CD4-positive, alpha-beta T cell (primary cell): ENCODE measurements at regions not wholly inside any gene's neighbourhood (a gene's known extent, or its start where the extent isn't known, plus 50 kb on each side); places are given as distances from the start of the nearest gene placed in this dataset.

ENCODE experiments used
- ATAC-seq: fragments of 200-7000 bp; cut with Tn5 transposase; one replicate; pipeline ENCODE4 v1.10.0; 2022; ENCODE audit warnings: mild to moderate bottlenecking; ENCODE audit not compliant: poor library complexity
- CTCF ChIA-PET: fragments of 350-600 bp; sonication (Branson Sonifier 250); formaldehyde crosslinking; loops from one replicate; lab custom pipeline; 2021; ENCODE audit warnings: antibody characterized with exemption, inconsistent platforms; lab: Charles Lee
- POLR2A ChIA-PET: fragments of 350-600 bp; sonication (Branson Sonifier 250); formaldehyde crosslinking; loops from one replicate; lab custom pipeline; 2021; ENCODE audit warnings: antibody characterized with exemption, inconsistent platforms; lab: Charles Lee
- DNase-seq, 14 experiments: peaks; one replicate each; pipeline ENCODE4 v3.0.0-alpha.2; 2013 to 2020; ENCODE audit warnings: mixed read lengths in 2 of 14
- H3K27ac ChIP-seq, 2 donors: one replicate each; pipeline versions ENCODE4 v1.5.1 to v1.7.0; 2013; ENCODE audit warnings: low read length in 2 of 2, low read depth in 1 of 2, mild to moderate bottlenecking in 1 of 2
- H3K27me3 ChIP-seq, 2 experiments: 1 replicate in 1 of 2; 2 replicates in 1 of 2; pipeline versions ENCODE4 v1.6.1 to v1.7.0; 2013; ENCODE audit warnings: low read length in 2 of 2, control low read depth in 1 of 2, mild to moderate bottlenecking in 1 of 2, moderate library complexity in 1 of 2; ENCODE audit not compliant: insufficient read depth in 2 of 2, control insufficient read depth in 1 of 2
- H3K36me3 ChIP-seq: one replicate; pipeline ENCODE4 v1.6.1; 2013; ENCODE audit warnings: low read length, control low read depth; ENCODE audit not compliant: insufficient read depth
- H3K4me1 ChIP-seq: one replicate; pipeline ENCODE4 v1.6.1; 2013; ENCODE audit warnings: low read length, control low read depth; ENCODE audit not compliant: insufficient read depth
- H3K4me3 ChIP-seq: one replicate; pipeline ENCODE4 v1.5.1; 2013; ENCODE audit warnings: mild to moderate bottlenecking, low read length, moderate library complexity
- H3K9me3 ChIP-seq, 2 experiments: 1 replicate in 1 of 2; 2 replicates in 1 of 2; pipeline versions ENCODE4 v1.6.1 to v1.7.0; 2013; ENCODE audit warnings: low read length in 2 of 2, mild to moderate bottlenecking in 2 of 2, control low read depth in 1 of 2, moderate library complexity in 1 of 2; ENCODE audit not compliant: control insufficient read depth in 1 of 2, insufficient read depth in 1 of 2
- H3K27ac Mint-ChIP-seq: one replicate; pipeline ENCODE4 v1.8.0; 2020; ENCODE audit warnings: mixed read lengths
- H3K27me3 Mint-ChIP-seq: one replicate; pipeline ENCODE4 v1.8.0; 2021; ENCODE audit warnings: mixed read lengths
- H3K36me3 Mint-ChIP-seq: one replicate; pipeline ENCODE4 v1.8.0; 2021; ENCODE audit warnings: low read depth, mixed read lengths
- H3K4me1 Mint-ChIP-seq: one replicate; pipeline ENCODE4 v1.8.0; 2021; ENCODE audit warnings: low read depth, mixed read lengths
- H3K4me3 Mint-ChIP-seq: one replicate; pipeline ENCODE4 v1.8.0; 2020; ENCODE audit warnings: mild to moderate bottlenecking, mixed read lengths
- H3K9me3 Mint-ChIP-seq: one replicate; pipeline ENCODE4 v1.8.0; 2020; ENCODE audit warnings: mixed read lengths
- CTCF ChIP-seq: fragments of 200-600 bp; IDR thresholded peaks from one replicate; pipeline ENCODE4 v1.8.0; 2022; ENCODE audit warnings: antibody characterized with exemption, mild to moderate bottlenecking
- intact Hi-C, 2 experiments: fragments of 100-400 bp; cut with DNase I in 1 of 2; cut with micrococcal nuclease in 1 of 2; formaldehyde crosslinking; loops; one replicate each; pipeline versions ENCODE4 v1.15.1 to v1.9.0; 2023 to 2025; cut with DNase I, micrococcal nuclease

- CTCF ChIA-PET: interaction anchor here (1.3 kb wide), 1 partner anchor 124 kb away, joined by 5 read pairs; no protein-coding TSS in a partner anchor
- Histone ChIP-seq H3K27me3 (no peaks in the 10 kb centered on the region), H3K4me1 (peaks cover 2% of the 10 kb centered on the region), H3K4me3 (no peak overlapping the region), H3K27ac (no peak overlapping the region), H3K36me3 (no peaks in the 10 kb centered on the region), H3K9me3 (no peaks in the 10 kb centered on the region)
- ATAC-seq (no peak), DNase-seq (peak in 13 of 14 experiments; percentile 16 to 72 (median 30))
- Mint-ChIP-seq H3K4me1 (no peaks in the 10 kb centered on the region), H3K9me3 (no peaks in the 10 kb centered on the region), H3K4me3 (no peak overlapping the region), H3K27me3 (peaks cover 22% of the 10 kb centered on the region), H3K27ac (no peak overlapping the region), H3K36me3 (no peaks in the 10 kb centered on the region)
- intact Hi-C loops: loop anchor here (1.0 to 10.0 kb wide), 2 partner anchors 124 to 340 kb away; no protein-coding TSS in a partner anchor
- POLR2A ChIA-PET: no interaction called here
- peak; percentile 79 for TF ChIP-seq CTCF
These were observed 165.2 kb upstream of the UMPS start for GRCh38 chr3:124565013-124565412.

GRCh38 chr3:124565551-124565950 lies 164.7 kb upstream of the UMPS start:
- H3K27ac ChIP-seq: no peak overlapping the region
- intact Hi-C loops: loop anchor here (1.0 to 10.0 kb wide), 2 partner anchors 124 to 339 kb away; no protein-coding TSS in a partner anchor
- H3K4me1 ChIP-seq: no peaks in the 10 kb centered on the region
- ChIA-PET POLR2A (no interaction called here), CTCF (interaction anchor here (1.3 kb wide), 1 partner anchor 124 kb away, joined by 5 read pairs; no protein-coding TSS in a partner anchor)
- no peak for DNase-seq
- no peaks in the 10 kb centered on the region for H3K9me3 Mint-ChIP-seq
- no peaks in the 10 kb centered on the region for H3K27me3 ChIP-seq
- H3K36me3 Mint-ChIP-seq: no peaks in the 10 kb centered on the region
- no peak overlapping the region for H3K4me3 Mint-ChIP-seq
- no peaks in the 10 kb centered on the region for H3K9me3 ChIP-seq
- H3K27me3 Mint-ChIP-seq: peaks cover 19% of the 10 kb centered on the region
- TF ChIP-seq CTCF: no peak
- no peak overlapping the region for H3K27ac Mint-ChIP-seq
- H3K4me3 ChIP-seq: no peak overlapping the region
- no peaks in the 10 kb centered on the region for H3K4me1 Mint-ChIP-seq
- H3K36me3 ChIP-seq: no peaks in the 10 kb centered on the region
- ATAC-seq: no peak

GRCh38 chr3:124566701-124567100 lies 163.6 kb upstream of the UMPS start:
- Histone ChIP-seq H3K27ac (no peak overlapping the region), H3K27me3 (no peaks in the 10 kb centered on the region), H3K4me3 (no peak overlapping the region), H3K4me1 (no peaks in the 10 kb centered on the region), H3K36me3 (no peaks in the 10 kb centered on the region), H3K9me3 (no peaks in the 10 kb centered on the region)
- H3K4me3 Mint-ChIP-seq: no peak overlapping the region
- no peak overlapping the region for H3K27ac Mint-ChIP-seq
- H3K4me1 Mint-ChIP-seq: no peaks in the 10 kb centered on the region
- H3K36me3 Mint-ChIP-seq: no peaks in the 10 kb centered on the region
- intact Hi-C loops: loop anchor here in 1 of 2 experiments (10.0 kb wide), 1 partner anchor 338 kb away; no protein-coding TSS in a partner anchor
- TF ChIP-seq CTCF: no peak
- DNase-seq: no peak
- peaks cover 13% of the 10 kb centered on the region for H3K27me3 Mint-ChIP-seq
- no peak for ATAC-seq
- H3K9me3 Mint-ChIP-seq: no peaks in the 10 kb centered on the region
- ChIA-PET CTCF (no interaction called here), POLR2A (no interaction called here)
